Loucy (cell line): ENCODE measurements at regions not wholly inside any gene's neighbourhood (a gene's known extent, or its start where the extent isn't known, plus 50 kb on each side); places are given as distances from the start of the nearest gene placed in this dataset.

Experiments used
- H2AFZ ChIP-seq: fragments of 200-600 bp; sonication (generic); 2 replicates; pipeline ENCODE4 v1.6.0; 2016; ENCODE audit warnings: antibody characterized with exemption, mild to moderate bottlenecking, low read length, moderate library complexity
- H3F3A ChIP-seq: fragments of 200-600 bp; 2 replicates; pipeline ENCODE4 v1.6.0; 2016; ENCODE audit warnings: antibody characterized with exemption, low read depth, mild to moderate bottlenecking
- H3K27me3 ChIP-seq: fragments of 200-600 bp; sonication (generic); 2 replicates; pipeline ENCODE4 v1.6.1; 2014; ENCODE audit warnings: low read length, mild to moderate bottlenecking; ENCODE audit not compliant: insufficient read depth, poor library complexity, severe bottlenecking
- H3K36me3 ChIP-seq: fragments of 200-600 bp; sonication (generic); 2 replicates; pipeline ENCODE4 v1.6.1; 2016; ENCODE audit warnings: low read length; ENCODE audit not compliant: insufficient read depth
- H3K4me1 ChIP-seq: fragments of 200-600 bp; sonication (generic); 2 replicates; pipeline ENCODE4 v1.5.1; 2014; ENCODE audit warnings: low read length, mild to moderate bottlenecking; ENCODE audit not compliant: insufficient read depth, poor library complexity, severe bottlenecking
- H3K4me2 ChIP-seq: fragments of 200-600 bp; sonication (generic); 2 replicates; pipeline ENCODE4 v1.6.0; 2014; ENCODE audit warnings: antibody characterized with exemption, low read length, low read depth, mild to moderate bottlenecking; ENCODE audit not compliant: poor library complexity, severe bottlenecking
- H3K4me3 ChIP-seq: fragments of 200-600 bp; sonication (generic); 2 replicates; pipeline ENCODE4 v1.5.1; 2014; ENCODE audit warnings: low read length, mild to moderate bottlenecking, mixed read lengths; ENCODE audit not compliant: poor library complexity, severe bottlenecking
- H3K79me2 ChIP-seq: fragments of 200-600 bp; sonication (generic); 2 replicates; pipeline ENCODE4 v1.6.1; 2014; ENCODE audit warnings: low read length; ENCODE audit not compliant: insufficient read depth
- H3K9ac ChIP-seq: fragments of 200-600 bp; sonication (generic); 2 replicates; pipeline ENCODE4 v1.6.0; 2014; ENCODE audit warnings: mild to moderate bottlenecking, low read depth, low read length, moderate library complexity; ENCODE audit not compliant: poor library complexity, severe bottlenecking
- H3K9me2 ChIP-seq: fragments of 200-600 bp; sonication (generic); replicated peaks from 2 replicates; pipeline ENCODE4 v1.6.1; 2016; ENCODE audit warnings: low read depth, low read length, mixed read lengths
- H3K9me3 ChIP-seq: fragments of 200-600 bp; sonication (generic); 2 replicates; pipeline ENCODE4 v1.6.1; 2014; ENCODE audit warnings: mild to moderate bottlenecking, antibody characterized with exemption, low read length, low read depth; ENCODE audit not compliant: insufficient read depth
- H4K20me1 ChIP-seq: fragments of 200-600 bp; sonication (generic); 2 replicates; pipeline ENCODE4 v1.6.0; 2014; ENCODE audit warnings: antibody characterized with exemption, low read length, mild to moderate bottlenecking; ENCODE audit not compliant: insufficient read depth, poor library complexity, severe bottlenecking
- EZH2phosphoT487 ChIP-seq: fragments of 200-600 bp; IDR thresholded peaks from 2 replicates; pipeline ENCODE4 v1.6.1; 2018; ENCODE audit warnings: antibody characterized with exemption, mild to moderate bottlenecking, moderate library complexity, borderline replicate concordance
- TF ChIP-seq, protein P1 (sequence below): fragments of 200-600 bp; sonication (generic); conservative IDR thresholded peaks from 2 replicates; pipeline ENCODE4 v1.5.1; 2014; ENCODE audit warnings: mild to moderate bottlenecking, antibody characterized with exemption, low read length

DNA sequence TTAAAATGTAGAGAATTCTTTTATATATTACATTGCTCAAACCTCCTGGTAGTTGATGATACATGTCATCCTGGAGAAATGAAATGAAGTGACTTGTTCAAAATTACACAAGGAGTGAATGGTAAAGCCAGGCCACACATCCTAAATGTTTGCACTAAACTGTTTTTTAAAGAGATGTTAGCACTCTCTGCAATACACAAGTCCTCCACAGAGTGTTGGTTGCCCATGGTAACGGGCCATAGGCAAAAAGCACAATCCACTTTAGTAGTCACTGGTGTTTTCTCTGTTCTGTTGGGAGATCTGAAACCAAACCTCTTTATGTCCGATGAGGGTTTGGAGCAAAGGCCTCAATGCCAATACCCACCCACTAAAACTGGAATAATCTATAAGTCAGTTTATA is 907.4 kb downstream of the NTRK3 start:
- H4K20me1 ChIP-seq: no peaks in the 10 kb centered on the region
- H3K36me3 ChIP-seq: no peaks in the 10 kb centered on the region
- no peak overlapping the region for H2AFZ ChIP-seq
- H3K9me2 ChIP-seq: no peaks in the 10 kb centered on the region
- H3K4me1 ChIP-seq: no peaks in the 10 kb centered on the region
- no peak overlapping the region for H3K9ac ChIP-seq
- no peak for TF ChIP-seq EZH2phosphoT487
- TF ChIP-seq, protein P1, sequence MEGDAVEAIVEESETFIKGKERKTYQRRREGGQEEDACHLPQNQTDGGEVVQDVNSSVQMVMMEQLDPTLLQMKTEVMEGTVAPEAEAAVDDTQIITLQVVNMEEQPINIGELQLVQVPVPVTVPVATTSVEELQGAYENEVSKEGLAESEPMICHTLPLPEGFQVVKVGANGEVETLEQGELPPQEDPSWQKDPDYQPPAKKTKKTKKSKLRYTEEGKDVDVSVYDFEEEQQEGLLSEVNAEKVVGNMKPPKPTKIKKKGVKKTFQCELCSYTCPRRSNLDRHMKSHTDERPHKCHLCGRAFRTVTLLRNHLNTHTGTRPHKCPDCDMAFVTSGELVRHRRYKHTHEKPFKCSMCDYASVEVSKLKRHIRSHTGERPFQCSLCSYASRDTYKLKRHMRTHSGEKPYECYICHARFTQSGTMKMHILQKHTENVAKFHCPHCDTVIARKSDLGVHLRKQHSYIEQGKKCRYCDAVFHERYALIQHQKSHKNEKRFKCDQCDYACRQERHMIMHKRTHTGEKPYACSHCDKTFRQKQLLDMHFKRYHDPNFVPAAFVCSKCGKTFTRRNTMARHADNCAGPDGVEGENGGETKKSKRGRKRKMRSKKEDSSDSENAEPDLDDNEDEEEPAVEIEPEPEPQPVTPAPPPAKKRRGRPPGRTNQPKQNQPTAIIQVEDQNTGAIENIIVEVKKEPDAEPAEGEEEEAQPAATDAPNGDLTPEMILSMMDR: no peak
- H3K27me3 ChIP-seq: no peaks in the 10 kb centered on the region
- no peaks in the 10 kb centered on the region for H3F3A ChIP-seq
- H3K79me2 ChIP-seq: no peaks in the 10 kb centered on the region
- H3K9me3 ChIP-seq: no peaks in the 10 kb centered on the region
- no peak overlapping the region for H3K4me3 ChIP-seq
- H3K4me2 ChIP-seq: no peak overlapping the region

DNA sequence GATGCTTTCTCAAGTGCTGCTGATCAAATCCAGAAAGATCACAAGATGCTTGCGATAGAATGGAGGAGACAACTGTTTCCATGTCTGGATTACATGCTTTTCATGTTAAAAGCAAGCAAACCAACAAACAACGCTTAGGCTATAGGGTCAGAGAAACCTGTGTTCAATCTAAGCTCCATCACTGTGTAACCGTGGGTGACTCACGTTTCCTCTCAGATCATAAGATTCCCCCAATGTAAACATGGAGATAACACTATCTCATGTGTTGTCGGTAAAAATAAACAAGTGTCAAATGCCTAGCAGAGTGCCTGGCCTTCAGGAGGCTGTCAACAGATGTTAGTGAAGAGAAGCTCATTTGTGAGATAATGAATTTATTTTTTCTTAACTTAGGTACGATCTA is 907.8 kb downstream of the NTRK3 start:
- Histone ChIP-seq H3K36me3 (no peaks in the 10 kb centered on the region), H3K4me2 (no peak overlapping the region), H3K9ac (no peak overlapping the region), H4K20me1 (no peaks in the 10 kb centered on the region), H2AFZ (no peak overlapping the region), H3K9me2 (no peaks in the 10 kb centered on the region), H3F3A (no peaks in the 10 kb centered on the region), H3K9me3 (no peaks in the 10 kb centered on the region), H3K79me2 (no peaks in the 10 kb centered on the region), H3K4me1 (no peaks in the 10 kb centered on the region), H3K27me3 (no peaks in the 10 kb centered on the region), H3K4me3 (no peak overlapping the region)
- TF ChIP-seq, protein P1: no peak
- no peak for TF ChIP-seq EZH2phosphoT487

DNA sequence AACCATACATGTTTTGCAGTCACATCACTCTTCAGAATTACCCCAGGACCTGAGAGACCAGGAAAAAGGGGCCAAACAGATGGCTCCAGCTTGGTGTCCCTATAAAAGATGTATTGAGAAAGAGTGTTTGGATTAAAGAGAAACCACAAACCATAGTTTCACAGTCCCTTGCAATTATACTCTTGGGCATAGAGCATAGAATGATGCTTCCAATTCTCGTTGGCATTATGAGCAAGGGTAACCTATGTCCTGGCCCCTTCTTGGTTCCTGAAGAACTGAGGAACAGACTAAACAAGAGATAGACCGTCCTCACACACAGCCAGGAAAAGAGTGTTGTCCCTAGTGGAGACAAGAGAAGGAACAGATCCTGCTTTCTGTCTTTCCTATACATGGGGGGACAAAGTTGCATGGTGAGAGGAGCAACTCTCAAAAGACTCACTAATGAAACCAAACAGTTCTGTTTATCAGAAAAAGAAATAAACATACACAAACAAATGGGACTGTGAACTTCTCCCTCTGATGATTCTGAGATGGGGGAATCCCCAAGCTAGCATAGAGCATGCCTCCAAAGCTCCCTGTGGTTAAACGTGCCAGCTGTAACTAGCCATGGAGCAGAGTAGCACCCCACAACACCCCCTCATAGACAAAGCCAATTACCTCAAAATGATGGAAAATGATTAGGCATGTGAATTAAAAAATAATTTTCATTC is 908.6 kb downstream of the NTRK3 start:
- TF ChIP-seq, protein P1: no peak
- TF ChIP-seq EZH2phosphoT487: no peak
- Histone ChIP-seq H2AFZ (no peak overlapping the region), H3K9me3 (no peaks in the 10 kb centered on the region), H3K4me1 (no peaks in the 10 kb centered on the region), H3K27me3 (no peaks in the 10 kb centered on the region), H3K36me3 (no peaks in the 10 kb centered on the region), H4K20me1 (no peaks in the 10 kb centered on the region), H3F3A (no peaks in the 10 kb centered on the region), H3K79me2 (no peaks in the 10 kb centered on the region), H3K4me3 (no peak overlapping the region), H3K9ac (no peak overlapping the region), H3K4me2 (no peak overlapping the region), H3K9me2 (no peaks in the 10 kb centered on the region)
